EL (cell line): ENCODE measurements at regions not wholly inside any gene's neighbourhood (a gene's known extent, or its start where the extent isn't known, plus 50 kb on each side); places are given as distances from the start of the nearest gene placed in this dataset.

ENCODE experiments used
- DNase-seq: peaks from one replicate; pipeline ENCODE4 v3.0.0-alpha.2; 2016

DNA sequence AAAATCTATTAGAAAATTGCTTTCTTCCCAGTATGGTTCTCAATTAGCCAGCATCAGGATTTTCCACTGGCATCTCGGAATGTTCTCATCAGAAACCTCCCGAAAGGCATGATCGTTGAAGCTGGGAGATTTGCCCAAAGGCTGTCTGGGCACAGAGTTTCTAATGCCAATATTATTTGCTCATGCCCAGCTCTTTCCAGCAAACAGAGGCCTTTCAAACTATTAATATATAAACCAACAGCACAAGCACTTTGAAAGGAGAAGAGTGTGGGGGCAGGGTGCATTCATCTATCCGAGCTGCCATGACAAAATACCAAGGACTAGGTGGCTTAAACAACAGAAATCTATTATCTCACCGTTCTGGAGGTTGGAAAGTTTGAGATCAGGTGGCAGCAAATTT, 88.3 kb upstream of the MSX1 start:
- DNase-seq = no peak

DNA sequence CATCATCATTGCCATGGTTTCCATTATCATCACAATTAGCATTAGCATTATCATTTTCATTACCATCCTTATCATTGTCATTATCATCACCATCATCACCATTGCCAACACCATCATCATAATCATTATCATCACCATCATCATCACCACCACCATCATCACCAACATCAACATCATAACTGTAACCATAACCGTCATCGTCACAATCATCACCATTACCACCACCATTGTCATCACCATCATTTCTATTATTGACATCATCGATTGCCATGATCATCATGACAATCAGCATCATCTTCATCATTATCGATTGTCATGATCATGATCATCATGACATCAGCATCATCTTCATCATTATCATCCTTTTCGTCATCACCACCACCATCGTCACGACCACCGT, 88.9 kb upstream of the MSX1 start:
- no peak for DNase-seq

DNA sequence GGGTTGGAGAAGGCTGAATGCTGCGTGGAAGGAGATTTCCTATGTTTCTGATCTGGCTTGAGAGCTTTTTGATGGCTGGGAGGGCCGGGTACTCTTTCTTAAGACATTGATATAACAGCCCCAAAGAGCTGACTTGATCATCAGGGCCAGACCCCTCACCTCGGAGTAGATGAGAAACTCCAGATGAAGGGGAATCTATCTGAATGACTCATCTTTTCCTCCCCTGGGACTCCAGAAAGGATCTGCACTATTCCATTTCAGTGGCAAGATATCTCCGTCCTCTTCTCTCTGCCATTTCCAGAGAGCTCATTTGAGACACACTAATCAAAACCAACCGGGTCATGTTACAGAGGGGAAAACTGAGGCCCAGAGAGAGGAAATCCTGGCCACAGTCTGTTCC, 92.9 kb upstream of the MSX1 start:
- no peak for DNase-seq

DNA sequence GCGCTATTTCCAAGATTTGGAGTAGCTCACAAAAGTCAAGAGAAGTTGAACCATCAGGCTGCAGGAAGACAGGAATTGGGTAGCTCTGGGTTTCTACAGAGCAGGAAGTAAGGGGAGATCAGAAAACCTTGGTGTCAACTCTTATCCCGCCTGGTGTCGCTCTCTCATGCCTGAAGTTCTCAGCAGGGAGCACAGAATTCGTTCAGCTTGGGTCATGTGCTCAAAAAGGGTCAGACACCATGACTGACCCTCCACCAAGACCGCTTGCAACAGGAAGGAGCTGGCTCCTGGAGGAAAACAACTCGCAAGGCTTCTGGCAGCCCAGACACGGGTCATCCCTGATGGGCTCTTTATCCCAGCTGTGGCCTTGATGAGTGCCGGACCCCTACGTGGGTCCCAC, 93.7 kb upstream of the MSX1 start:
- DNase-seq = no peak

DNA sequence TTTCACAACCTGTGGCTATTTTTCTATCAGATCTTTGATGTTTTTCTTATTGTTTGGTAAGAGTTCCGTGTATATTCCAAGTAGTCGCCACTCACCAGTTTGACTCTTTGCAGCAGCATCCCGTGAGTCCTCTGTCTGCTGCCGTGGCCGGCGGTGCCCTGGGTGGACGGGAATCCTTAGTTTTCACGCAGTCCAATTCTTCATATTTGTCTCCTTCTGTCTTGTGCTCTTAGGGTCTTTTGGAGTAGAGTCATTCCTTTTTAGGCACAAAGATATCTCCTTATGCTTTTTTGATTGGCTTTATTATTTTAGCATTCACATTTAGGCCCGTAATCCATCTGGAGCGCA, 94.9 kb upstream of the MSX1 start:
- no peak for DNase-seq

DNA sequence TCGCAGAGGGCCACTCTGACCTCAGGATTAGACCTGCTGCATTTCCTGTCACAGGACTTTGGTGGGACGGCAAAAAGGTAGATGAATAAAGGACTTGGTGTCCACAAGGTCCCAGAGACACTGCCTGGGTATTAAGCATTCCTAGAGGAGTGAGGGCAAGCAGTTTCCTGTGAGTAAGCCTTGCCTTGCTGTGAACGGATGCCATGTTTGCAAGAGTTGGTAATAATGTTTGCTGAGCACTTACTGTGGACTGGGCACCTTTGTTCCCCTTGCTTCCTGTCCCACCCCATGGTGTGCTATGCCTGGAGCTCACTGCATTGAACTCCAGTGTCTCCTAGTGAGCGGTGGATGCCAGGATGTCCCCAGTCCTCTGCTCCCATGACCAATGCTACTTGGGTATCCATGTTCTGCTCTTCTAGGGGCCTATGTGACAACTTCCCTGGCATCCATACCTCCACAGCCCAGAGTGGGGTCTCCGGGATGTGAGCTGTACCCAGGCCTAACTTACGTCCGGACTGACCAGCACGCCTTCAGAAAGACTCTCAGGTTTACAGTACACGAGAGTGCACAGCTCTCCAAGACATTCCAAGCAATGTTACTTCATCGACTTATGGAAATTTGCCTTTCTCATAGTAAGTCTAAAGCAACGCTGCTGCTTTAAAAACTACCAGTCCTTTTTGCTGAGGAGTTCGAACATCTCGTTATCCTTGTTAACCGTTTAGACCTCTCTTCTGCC, 95.5 kb upstream of the MSX1 start:
- DNase-seq = peak; percentile 33

DNA sequence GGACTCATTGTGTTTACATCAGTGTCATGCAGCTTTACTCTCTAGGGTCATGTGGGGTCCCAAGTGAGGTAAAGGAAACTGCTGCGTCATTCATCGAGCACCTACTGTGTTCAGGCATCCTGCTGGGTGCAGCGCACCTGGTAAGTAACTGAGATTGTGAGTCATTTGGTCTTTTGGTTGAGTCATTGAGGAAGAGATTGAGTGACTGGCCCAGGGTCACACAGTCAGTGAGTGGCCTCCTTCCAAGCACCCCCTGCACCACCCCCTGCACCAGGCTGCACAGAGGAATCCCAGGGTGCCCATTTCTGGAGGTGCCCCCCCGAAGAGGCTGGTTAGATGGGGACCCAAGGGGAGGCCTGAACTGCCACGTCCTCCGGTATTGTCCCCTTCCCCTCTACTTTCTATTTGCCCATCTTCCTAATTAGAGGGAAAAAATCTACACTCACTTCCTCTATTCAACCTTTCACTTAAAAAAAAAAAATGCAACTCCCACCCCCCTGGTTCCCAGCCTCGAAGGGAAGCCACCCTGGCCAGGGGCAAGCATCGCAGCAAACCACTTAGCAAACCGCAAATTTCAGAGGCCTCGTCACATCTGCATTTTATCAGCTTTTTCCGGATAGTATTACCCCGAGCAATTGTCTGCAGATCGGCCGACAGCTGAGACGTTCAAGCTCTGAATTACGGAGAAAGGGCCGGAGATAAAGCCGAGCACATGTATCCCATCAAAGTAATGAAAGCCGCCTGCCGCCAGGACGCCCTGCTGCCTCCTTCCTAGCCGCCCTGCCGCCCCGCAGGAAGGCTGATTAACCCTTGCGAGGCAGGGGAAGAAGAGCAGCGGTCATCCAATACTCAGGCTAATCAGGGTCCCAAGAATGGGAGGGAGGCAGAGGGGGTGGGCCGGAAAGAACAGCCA, 96.3 kb upstream of the MSX1 start:
- peak; percentile 59 for DNase-seq

DNA sequence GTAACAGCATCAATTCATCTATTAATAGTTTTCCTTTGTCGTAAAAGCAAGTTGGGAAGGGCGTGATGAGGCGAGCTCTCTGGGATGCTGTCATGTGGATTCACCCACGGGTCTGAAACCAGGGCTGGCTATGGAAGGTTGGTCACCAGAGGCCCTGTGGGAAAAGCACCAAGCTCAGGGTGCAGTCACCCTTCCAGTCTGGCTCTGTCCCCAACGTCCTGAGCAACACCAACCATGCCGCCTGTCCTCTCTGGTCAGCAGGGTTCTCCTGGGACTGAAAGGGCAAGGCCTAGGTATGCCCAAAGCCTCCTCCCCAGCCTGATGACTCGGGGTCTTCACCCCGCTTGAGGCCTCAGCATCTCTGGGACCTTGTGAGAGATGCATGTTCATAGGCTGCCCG, 97.2 kb upstream of the MSX1 start:
- no peak for DNase-seq

DNA sequence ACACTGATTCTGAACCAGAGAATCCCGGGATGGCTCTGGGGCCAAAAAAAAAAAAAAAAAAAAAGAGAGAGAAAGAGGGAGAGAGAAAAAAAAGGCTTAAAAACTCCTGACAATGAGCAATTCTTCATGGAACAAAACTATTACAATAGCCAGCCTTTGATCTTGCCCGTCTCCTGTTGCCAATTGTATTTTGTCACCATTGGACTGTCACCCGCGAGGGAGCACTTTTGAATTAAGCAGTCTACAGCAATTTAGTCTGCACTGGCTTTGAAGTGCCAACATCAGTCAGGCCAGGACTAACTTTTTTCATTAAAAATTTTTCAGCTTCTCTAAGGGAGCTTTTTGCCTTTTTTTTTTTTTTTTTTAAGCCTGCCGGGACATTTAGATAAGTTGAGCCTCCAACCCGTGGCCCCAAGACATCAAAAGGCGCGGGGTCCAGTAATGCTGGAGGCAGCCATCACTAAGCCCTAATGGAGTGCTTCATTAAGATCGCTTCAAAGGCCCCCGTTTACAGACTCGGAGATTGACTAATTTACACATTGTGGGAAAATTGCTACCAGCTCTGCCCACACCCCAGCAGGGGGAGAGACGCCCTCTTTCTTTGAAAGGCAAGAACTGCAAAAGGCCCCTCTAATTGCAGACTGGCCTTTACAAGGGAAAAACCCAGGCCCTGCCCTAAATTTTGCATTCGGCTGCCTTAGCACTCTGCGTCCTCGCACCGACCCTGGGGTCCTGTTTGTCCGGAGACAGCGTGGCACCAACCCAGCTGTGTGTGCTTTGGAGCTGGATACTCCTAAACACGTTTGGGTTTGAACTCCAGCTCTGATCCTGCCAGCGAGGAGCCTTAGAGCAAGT, 98.1 kb upstream of the MSX1 start:
- no peak for DNase-seq

DNA sequence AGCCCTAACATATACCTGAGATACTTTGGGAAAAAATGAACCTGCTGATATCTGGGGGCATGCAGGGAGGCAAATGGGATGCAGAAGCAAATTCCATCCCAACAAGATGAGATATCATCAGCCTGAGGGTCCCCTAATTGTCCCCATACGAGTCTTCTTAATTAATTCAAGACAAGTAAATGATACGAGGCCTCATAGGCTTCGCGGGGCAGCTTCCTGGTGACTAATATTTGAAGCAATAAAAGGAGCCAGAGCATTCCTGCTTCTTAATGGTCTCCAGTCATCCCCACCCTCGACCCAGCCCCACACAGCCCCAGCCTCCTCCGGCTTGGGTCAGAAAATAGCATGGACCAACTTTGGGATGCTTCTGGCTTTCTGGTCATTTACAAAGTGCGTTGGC, 99.6 kb upstream of the MSX1 start:
- DNase-seq = no peak

DNA sequence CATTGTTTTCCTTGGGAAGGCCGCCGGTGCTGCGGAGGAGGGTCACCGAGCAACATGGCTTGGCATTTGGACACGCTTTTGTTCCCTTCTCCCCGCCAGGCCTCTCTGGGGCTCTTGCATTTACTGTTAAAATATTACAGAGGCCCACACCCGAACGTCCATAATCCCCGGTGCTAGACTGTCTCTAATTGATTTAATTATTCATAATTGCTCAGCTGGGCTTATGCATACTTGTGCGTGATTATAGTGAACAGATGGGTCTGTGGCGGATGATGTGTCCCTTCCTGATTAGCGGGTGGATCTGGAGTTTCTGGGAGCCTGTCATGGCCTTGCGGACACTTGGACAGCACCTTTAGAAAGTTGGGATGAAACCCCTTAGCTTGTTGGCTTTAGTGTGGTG, 100.2 kb upstream of the MSX1 start:
- no peak for DNase-seq

DNA sequence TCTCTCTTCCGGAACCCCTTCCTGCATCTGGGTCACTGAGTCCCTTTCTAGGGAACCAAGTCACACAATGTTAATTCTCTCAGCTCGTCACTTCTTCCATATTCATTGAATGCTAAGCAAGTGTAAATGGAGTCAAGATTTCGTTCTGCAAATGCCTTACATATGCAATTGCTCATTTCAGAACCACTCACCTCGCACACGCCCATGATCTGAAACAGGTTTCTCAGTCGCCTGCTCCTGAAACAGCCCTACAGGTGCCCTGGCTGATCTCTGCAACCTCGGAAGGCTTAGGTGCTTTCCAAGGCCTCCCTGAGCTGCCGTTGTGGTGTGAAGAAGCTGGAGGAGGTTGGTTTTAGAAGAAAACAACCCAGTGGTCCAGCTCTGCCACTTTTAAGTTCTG, 100.8 kb upstream of the MSX1 start:
- no peak for DNase-seq

DNA sequence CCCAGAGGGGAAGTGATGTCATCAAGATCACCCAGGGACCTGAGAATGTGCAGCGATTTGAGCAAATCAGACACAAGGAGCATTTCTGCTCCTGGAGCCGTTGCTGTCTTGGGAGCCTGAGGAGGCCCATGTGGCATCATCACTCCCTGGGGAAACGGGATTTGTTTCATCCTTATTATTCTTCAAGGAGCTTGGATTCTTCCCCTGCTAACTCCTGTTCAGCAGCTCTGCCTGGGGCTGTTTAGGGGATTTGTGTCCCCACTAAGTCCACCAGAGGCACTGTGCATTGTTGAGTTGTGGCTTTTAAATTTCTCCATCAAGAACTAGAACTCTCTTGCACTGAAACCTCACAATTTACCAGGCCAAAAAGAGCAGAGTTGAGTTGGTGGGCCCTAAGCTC, 104.2 kb upstream of the MSX1 start:
- DNase-seq = no peak

DNA sequence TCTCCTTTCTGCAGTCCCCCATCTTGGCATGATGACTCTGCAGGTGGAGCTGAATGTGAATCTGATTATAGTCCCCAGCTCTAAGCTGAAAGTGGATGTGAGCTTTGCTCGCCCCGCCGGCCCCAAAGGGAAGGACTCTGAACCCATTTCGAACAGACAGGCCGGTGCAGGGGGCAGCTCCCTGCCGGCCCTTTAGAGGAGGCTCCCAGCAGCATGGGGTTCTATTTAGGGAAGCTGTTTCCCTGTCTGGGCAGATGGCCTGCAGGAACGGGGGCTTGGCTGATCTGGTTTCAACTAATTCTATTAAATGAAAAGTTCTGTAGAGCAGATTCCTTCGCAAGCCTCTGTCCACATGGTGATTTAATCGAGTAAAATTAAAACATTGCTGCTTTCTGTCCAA, 104.8 kb upstream of the MSX1 start:
- no peak for DNase-seq

DNA sequence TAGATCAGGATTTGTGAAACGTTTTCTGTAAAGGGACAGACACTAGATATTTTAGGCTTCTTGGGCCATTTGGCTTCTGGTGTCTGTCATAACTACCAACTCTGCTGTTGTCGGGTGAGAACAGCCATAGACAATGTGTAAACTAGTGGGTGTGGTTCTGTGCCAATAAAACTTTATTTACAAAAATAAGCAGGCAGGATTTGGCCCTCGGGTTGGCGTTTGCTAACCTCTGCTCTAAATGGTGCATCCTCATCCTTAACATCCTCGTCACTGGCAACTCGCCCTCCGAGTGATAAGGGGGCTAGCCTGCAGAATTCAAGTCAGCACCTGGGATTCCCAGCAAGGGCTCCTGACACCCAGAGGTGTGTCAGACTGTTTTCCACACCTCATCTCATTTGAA, 105.8 kb upstream of the MSX1 start:
- DNase-seq = no peak

DNA sequence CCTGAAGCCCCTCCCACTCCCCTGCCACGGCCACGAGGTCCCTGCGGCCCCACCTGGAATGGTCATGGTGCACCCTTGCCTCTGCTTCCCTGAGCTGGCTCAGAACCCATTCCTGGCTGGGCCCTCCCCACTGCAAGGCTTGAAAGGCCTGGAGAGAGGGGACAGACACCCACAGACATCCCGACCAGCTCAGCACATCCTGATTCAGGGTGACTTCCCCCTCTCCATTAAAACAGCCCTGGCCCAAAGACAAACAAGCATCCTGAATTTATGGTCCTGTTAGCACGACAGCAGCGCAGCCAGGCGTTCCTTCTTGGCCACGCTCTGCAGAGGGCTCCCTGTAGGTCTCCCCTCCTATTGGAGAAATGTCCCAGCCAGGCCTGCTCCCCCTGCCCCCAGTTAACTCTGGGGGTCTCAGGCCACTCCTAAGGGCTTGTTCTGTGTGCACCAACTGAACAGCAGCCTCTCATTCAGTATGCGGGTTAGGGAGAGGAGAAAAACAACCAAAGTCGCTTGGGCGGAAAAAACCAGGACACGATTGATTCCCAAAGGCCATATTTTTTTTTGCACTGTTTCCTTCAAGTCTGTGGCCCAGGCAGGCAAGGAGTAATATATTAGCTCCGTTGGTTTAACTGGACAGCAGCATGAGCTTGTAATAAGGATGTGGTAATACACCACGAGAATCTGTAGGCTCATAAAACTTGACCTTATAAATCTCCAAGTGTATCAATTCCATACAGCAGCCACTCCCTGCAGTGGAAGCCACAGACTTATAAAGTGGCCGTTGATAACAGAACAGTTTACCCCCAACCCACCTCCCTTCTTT, 106.7 kb upstream of the MSX1 start:
- DNase-seq = peak; percentile 4

DNA sequence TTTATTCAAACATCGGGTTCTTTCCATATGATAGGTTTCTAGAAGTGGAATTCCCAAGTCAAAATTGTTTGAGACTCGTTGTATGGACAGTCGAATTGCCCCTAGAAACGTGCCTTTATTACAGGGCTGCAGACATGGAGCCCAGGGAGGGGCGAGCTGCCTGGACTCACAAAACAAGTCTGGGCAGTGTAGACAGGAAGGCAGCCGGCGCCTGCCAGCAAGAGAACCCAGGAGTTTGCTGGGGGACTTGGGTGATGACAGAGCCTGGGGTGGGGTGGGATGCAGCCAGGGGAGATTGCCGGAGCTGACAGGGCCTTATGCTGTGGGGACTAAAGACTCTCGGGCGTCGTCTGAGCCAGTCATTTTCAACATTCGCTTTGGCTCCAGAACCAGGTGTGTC, 107.4 kb upstream of the MSX1 start:
- no peak for DNase-seq

DNA sequence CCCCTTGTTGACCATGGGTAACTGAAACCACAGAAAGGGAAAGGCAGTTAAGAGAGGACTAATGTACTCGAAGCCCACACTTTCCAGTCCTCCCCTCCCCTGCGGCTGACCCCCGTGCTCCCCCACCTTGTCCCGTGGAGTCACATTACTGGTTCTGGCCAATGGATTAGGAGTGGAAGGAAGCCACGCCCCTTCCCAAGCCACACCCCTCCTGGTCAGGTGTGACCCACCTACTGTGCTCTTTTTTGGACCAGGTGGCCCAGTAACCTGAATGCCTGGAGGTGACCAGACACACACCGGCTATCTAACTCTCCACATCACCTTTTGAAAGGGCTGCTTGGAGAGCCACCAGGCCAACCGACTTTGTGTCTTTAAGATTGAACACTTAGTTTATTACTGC, 109.3 kb upstream of the MSX1 start:
- DNase-seq = no peak

DNA sequence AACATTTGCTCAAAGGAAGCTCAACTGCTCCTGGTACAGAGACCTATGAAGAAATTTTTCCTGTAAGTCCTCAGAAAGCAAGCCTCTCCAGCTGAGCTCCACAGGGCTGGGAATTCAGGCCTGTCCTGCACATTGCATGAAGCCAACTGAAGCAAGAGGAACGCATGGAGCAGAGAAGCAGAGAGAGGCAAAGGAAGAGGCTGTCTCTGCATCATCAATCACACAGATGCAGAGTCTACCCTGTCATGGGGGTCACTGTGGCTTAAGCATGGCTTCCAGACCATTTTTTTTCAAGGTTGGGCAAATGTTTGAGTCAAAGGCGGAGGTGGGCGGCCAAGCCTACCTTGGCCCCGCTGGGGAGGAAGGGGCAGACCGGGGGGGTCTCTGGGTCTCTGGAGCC, 110.3 kb upstream of the MSX1 start:
- DNase-seq = no peak

DNA sequence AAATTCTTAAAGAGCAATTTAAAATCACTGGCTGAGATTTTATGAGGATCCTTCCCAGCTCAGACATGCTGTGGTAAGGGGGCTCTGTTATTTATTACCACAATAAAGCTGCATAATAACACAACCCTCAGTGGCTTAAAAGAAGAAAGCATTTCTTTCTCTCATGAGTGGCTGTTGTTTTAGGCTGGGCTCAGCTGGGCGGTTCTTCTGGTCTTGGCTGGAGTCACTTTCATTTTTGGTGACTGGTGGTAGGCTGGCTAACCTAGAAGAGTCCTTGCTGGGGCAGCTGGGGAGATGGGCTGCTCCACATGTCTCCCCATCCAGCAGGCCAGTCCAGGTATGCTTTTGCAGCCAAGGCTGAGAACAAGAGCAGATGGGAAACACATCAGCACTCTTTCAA, 113.0 kb upstream of the MSX1 start:
- DNase-seq = no peak

DNA sequence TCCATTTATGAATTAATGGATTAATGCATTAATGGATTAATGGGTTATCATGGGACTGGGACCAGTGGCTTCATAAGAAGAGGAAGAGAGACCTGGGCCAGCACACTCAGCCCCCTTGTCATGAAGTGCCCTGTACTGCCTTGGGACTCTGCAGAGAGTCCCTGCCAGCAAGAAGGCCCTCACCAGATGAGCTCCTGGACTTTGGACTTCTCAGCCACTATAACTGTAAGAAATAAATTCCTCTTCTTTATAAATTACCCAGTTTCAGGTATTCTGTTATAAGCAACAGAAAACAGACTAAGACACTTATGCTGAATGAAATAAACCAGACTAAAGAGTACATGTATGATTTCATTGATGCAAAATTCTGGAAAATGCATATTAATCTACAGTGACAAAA, 119.4 kb upstream of the MSX1 start:
- no peak for DNase-seq

DNA sequence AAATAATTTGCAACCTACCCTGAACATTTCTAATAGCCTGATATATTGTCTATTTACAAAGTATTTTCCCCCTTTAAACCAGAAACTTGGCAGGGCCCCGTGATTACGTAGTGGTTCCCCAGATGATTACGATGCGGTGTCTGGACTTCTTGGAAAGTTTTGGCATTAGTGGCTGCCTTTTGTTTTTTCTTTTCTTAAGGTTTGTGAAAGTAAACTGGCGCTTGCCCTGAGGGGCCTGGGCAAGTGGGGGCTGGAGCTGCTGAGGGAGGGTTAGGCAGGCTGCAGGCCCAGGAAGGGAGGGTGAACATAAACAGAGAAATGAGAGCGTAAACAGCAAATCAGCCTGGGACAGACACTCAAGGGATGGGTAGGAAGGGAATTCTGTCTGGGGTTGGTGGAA, 123.6 kb upstream of the MSX1 start:
- no peak for DNase-seq
